Retinal pigment epithelial cell (primary cell): ENCODE measurements at regions not wholly inside any gene's neighbourhood (a gene's known extent, or its start where the extent isn't known, plus 50 kb on each side); places are given as distances from the start of the nearest gene placed in this dataset.

Experiments
- DNase-seq: peaks from one replicate; pipeline ENCODE4 v3.0.0-alpha.2; 2010; ENCODE audit warnings: low read depth
- H3K4me3 ChIP-seq: 2 replicates; pipeline ENCODE4 v1.5.1; 2011; ENCODE audit warnings: mild to moderate bottlenecking, low read length, control low read depth, moderate library complexity
- TF ChIP-seq, protein P1 (sequence below): conservative IDR thresholded peaks from 2 replicates; pipeline ENCODE4 v1.5.1; 2011; ENCODE audit warnings: low read depth, low read length, control low read depth, inconsistent platforms

DNA sequence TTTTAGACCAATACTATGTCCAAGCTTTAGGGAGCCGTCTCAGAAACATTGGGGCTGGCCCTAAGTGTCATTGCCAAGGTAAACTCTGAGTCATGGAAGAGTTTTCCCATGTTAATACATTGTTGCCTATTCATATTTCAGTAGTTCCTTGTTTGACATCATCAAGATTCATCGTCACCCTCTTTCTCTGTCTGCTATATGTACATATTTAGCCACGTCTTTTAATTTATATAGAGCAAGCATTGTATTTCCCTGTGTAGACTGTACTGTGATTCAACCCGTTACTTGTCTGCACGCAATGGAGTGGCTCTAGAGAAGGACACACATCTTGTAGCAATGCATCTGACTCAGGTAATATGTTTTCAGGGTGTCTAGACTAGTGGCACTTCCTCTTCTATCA is 217.9 kb upstream of the TPK1 start:
- no peak for DNase-seq
- TF ChIP-seq, protein P1, sequence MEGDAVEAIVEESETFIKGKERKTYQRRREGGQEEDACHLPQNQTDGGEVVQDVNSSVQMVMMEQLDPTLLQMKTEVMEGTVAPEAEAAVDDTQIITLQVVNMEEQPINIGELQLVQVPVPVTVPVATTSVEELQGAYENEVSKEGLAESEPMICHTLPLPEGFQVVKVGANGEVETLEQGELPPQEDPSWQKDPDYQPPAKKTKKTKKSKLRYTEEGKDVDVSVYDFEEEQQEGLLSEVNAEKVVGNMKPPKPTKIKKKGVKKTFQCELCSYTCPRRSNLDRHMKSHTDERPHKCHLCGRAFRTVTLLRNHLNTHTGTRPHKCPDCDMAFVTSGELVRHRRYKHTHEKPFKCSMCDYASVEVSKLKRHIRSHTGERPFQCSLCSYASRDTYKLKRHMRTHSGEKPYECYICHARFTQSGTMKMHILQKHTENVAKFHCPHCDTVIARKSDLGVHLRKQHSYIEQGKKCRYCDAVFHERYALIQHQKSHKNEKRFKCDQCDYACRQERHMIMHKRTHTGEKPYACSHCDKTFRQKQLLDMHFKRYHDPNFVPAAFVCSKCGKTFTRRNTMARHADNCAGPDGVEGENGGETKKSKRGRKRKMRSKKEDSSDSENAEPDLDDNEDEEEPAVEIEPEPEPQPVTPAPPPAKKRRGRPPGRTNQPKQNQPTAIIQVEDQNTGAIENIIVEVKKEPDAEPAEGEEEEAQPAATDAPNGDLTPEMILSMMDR = no peak
- no peak overlapping the region for H3K4me3 ChIP-seq

GRCh38 chr7:145050415-145050814 is 214.6 kb upstream of the TPK1 start:
- TF ChIP-seq, protein P1 = no peak
- no peak for DNase-seq
- H3K4me3 ChIP-seq = no peak overlapping the region

DNA sequence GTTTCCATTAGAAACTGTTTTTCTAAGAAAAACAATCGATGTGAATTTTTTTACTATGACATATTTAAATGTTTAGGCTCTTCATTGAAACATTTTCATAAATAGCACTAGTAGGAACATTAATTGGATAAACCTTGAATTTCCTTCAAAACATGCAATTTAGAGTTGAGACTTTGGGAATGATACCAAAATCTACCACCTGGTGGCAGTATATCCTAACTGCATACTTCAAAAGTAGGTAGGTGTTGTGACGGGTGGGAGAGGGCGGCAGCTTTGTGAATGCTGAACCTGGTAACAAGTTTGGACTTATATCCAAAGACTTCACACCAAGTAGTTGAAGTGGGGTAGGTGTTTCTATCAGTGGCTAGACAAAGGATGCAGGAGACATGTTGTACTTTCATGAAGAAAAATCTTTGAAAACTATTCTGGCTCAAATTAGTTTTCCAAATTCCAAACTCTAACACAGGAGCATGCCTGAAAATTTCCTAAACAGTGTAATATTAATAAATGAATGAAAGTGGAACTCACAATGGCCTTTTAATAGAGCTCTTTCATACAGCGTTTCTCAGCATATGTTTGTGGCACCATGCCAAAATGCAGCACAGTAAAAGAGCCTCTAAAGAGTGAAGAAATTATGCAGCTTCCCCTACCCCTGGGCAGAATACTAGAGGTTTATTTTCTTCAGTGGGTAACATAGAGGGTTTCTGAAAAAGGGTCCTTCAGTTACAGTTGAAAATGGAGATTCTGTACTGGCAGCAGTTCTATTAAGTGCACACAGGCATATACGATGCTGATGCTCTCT is 201.0 kb upstream of the TPK1 start:
- no peak overlapping the region for H3K4me3 ChIP-seq
- DNase-seq = peak; percentile 8

GRCh38 chr7:145031162-145031561 is 195.3 kb upstream of the TPK1 start:
- TF ChIP-seq, protein P1 = no peak
- no peak for DNase-seq

More for the DNA sequence above, 201.0 kb upstream of the TPK1 start:
- TF ChIP-seq, protein P1 = peak; percentile 77

DNA sequence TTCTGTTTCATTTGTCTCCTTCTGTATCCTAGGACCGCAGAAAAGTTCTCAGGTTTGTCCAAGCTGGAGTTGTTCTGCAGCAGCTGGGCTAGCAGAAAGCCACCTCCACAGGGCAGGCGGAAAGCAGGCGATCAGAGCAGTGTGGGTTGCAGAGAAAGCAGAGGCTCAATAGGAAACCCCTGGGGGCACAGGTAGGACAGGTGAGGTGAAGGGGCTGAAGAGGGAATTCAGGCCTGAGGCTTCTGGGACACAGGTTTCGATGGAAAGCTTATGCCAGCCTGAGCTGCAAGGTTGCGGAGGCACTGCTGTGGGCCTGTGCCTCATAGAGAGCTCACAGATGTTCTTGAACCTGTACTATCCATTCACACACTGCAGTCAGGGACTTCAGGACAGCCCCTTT is 194.9 kb upstream of the TPK1 start:
- DNase-seq = no peak
- no peak overlapping the region for H3K4me3 ChIP-seq
- TF ChIP-seq, protein P1 = no peak

More at GRCh38 chr7:145031162-145031561, 195.3 kb upstream of the TPK1 start:
- no peak overlapping the region for H3K4me3 ChIP-seq

GRCh38 chr7:145020454-145020853 is 184.6 kb upstream of the TPK1 start:
- H3K4me3 ChIP-seq = no peak overlapping the region
- TF ChIP-seq, protein P1 = no peak
- no peak for DNase-seq

DNA sequence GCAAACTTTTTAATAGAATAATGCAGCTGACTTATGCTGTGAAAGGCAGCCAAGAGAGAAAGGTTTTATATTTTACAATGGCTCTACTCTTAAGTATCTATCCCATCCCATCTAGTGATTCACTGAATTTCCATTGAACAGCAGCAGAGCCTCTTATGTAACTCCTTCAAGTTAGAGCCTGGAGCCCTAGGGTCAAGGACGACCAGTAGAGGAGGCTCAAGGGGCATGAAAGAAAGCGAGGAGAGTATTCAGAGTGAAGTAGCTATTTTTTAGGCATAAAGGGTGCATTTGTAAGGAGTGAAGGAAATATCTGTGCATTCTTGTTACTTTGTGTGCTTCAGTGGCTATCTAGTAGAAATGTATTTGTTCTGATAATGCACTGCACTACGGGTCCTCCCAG is 180.2 kb upstream of the TPK1 start:
- H3K4me3 ChIP-seq = no peak overlapping the region
- TF ChIP-seq, protein P1 = no peak
- no peak for DNase-seq
